ENCODE measurements at regions not wholly inside any gene's neighbourhood (a gene's known extent, or its start where the extent isn't known, plus 50 kb on each side); places are given as distances from the start of the nearest gene placed in this dataset.

GRCh38 chr15:49707598-49707997, 86.8 kb downstream of the DTWD1 start:
- no peak for TF ChIP-seq CTCF (conservative IDR thresholded peaks at IDR 0.05)
- TF ChIP-seq EZH2 (IDR thresholded peaks at IDR 0.05; ENCODE audit: low read depth): no peak
